ENCODE measurements at regions not wholly inside any gene's neighbourhood (a gene's known extent, or its start where the extent isn't known, plus 50 kb on each side); places are given as distances from the start of the nearest gene placed in this dataset.

DNA sequence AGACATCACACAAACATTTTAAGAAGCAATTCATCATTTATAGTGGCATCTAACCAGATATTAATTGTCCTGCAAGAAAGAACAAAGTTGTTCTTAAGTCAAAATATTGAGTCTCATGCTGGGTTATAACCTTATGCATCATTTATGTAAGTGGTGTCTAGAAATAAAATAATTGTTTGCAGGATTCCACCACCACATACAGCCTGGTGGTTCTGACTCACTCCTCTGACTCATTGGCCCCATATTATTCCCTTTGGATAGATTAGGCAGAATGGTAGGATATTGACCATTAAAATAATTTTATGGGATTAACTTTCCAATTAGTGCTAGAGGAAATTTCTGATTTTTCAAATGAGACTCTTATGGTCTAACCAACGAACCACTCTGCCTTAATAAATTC, 384.5 kb downstream of the GRXCR1 start:
- no peaks in the 10 kb centered on the region for H3K36me3 ChIP-seq
- no peak for TF ChIP-seq POLR2A (IDR thresholded peaks at IDR 0.05)
- TF ChIP-seq, protein P1, sequence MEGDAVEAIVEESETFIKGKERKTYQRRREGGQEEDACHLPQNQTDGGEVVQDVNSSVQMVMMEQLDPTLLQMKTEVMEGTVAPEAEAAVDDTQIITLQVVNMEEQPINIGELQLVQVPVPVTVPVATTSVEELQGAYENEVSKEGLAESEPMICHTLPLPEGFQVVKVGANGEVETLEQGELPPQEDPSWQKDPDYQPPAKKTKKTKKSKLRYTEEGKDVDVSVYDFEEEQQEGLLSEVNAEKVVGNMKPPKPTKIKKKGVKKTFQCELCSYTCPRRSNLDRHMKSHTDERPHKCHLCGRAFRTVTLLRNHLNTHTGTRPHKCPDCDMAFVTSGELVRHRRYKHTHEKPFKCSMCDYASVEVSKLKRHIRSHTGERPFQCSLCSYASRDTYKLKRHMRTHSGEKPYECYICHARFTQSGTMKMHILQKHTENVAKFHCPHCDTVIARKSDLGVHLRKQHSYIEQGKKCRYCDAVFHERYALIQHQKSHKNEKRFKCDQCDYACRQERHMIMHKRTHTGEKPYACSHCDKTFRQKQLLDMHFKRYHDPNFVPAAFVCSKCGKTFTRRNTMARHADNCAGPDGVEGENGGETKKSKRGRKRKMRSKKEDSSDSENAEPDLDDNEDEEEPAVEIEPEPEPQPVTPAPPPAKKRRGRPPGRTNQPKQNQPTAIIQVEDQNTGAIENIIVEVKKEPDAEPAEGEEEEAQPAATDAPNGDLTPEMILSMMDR (IDR thresholded peaks at IDR 0.05), result no peak
- no peak overlapping the region for H3K27ac ChIP-seq
- no peaks in the 10 kb centered on the region for H3K4me1 ChIP-seq
- H3K27me3 ChIP-seq, result no peaks in the 10 kb centered on the region
- no peaks in the 10 kb centered on the region for H3K9me3 ChIP-seq
- H3K4me3 ChIP-seq, result no peak overlapping the region
- no peak for DNase-seq
- intact Hi-C loops (cut with DNase I; ENCODE audit: low total_unique reads), result no loop called here

DNA sequence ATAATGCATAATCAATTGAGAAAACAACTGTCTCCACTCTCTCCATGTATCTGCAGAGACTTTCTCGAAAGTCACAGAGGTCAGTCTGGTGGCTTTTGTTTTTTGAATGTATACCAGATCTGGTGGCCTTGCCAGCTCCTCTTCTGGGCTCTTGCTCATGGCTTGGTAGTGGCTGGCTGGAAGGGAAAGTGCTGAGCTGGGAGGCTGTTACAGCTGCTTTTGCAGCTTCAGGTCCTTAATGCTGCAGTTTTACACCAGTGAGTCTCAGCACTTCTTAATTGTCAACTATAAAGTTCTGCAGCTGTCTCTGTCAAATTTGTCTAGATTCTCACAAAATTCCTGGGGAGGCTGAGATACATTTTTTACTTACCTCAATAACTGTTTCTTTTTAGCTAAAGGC, 390.0 kb downstream of the GRXCR1 start:
- intact Hi-C loops (cut with DNase I; ENCODE audit: low total_unique reads), result no loop called here

DNA sequence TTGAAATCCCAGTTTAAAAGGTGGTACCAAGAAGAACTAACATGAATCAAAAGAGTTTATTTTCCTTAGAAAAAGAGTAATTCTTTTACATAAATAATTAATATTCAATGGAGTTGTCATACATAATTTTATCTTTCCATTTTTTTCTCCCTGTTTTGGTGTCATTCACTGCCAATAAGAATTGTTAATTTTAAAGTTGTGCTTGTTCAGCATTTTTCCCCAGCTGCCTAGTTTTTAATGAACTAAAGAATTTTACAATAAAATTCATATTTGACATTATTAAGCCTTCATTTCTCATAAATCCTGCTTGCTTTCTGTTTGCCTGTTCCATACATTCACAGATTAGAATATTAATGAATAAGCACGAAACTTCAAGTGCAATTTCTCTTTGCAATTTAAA, 393.6 kb downstream of the GRXCR1 start:
- no peaks in the 10 kb centered on the region for H3K9me3 ChIP-seq
- TF ChIP-seq POLR2A (IDR thresholded peaks at IDR 0.05), result no peak
- TF ChIP-seq, protein P1 (IDR thresholded peaks at IDR 0.05), result no peak
- intact Hi-C loops (cut with DNase I; ENCODE audit: low total_unique reads), result no loop called here
- H3K4me3 ChIP-seq, result no peak overlapping the region
- H3K27ac ChIP-seq, result no peak overlapping the region
- no peaks in the 10 kb centered on the region for H3K36me3 ChIP-seq
- no peaks in the 10 kb centered on the region for H3K4me1 ChIP-seq
- no peak for DNase-seq
- H3K27me3 ChIP-seq, result no peaks in the 10 kb centered on the region

More for the DNA sequence above, 390.0 kb downstream of the GRXCR1 start:
- H3K27me3 ChIP-seq, result no peaks in the 10 kb centered on the region
- no peak overlapping the region for H3K27ac ChIP-seq
- no peak overlapping the region for H3K4me3 ChIP-seq
- no peaks in the 10 kb centered on the region for H3K4me1 ChIP-seq
- no peaks in the 10 kb centered on the region for H3K36me3 ChIP-seq
- no peaks in the 10 kb centered on the region for H3K9me3 ChIP-seq
- DNase-seq, result no peak
- TF ChIP-seq POLR2A (IDR thresholded peaks at IDR 0.05), result no peak
- TF ChIP-seq, protein P1 (IDR thresholded peaks at IDR 0.05), result no peak

DNA sequence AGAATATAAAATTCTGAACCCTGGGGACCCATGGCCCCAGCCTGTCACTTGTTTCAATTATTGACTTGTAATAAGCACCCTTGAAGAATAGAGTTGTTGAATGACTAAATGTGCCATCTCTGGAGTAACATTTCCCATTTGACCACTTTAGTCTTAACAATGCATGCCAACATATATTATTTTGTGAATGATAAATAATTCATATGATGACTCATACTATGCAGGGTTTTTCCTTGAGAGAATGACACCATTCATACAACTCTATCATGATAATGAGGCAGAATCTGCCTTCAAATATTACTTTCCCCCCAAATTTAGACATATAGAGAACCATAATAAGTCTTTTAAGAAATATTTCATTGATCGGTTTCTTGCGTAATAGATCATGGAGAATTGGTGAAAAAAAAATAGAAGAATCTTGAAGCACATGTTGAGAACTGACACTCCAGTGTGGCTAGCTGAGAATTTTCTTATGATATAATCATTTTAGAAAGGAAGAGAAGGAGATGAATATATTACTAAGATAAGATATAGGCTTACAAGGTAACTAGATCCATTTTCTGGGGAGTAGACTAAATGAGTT, 404.5 kb downstream of the GRXCR1 start:
- TF ChIP-seq, protein P1 (IDR thresholded peaks at IDR 0.05), result no peak
- no peak for TF ChIP-seq POLR2A (IDR thresholded peaks at IDR 0.05)
- H3K9me3 ChIP-seq, result no peaks in the 10 kb centered on the region
- no peaks in the 10 kb centered on the region for H3K4me1 ChIP-seq
- no peak for DNase-seq
- no peaks in the 10 kb centered on the region for H3K27me3 ChIP-seq
- no peak overlapping the region for H3K27ac ChIP-seq
- H3K36me3 ChIP-seq, result no peaks in the 10 kb centered on the region
- no peak overlapping the region for H3K4me3 ChIP-seq
- intact Hi-C loops (cut with DNase I; ENCODE audit: low total_unique reads), result no loop called here

- H3K4me3 ChIP-seq, result no peak overlapping the region
- intact Hi-C loops (cut with DNase I; ENCODE audit: low total_unique reads), result no loop called here
- H3K27me3 ChIP-seq, result no peaks in the 10 kb centered on the region
- no peak for DNase-seq
- H3K9me3 ChIP-seq, result no peaks in the 10 kb centered on the region
- H3K4me1 ChIP-seq, result no peaks in the 10 kb centered on the region
- H3K36me3 ChIP-seq, result no peaks in the 10 kb centered on the region
- TF ChIP-seq POLR2A (IDR thresholded peaks at IDR 0.05), result no peak
- TF ChIP-seq, protein P1 (IDR thresholded peaks at IDR 0.05), result no peak
- no peak overlapping the region for H3K27ac ChIP-seq
These were observed 424.3 kb downstream of the GRXCR1 start for GRCh38 chr4:43316813-43317212.

Data from uterus (tissue), 3 donors.